HS-5 (cell line): ENCODE measurements at regions not wholly inside any gene's neighbourhood (a gene's known extent, or its start where the extent isn't known, plus 50 kb on each side); places are given as distances from the start of the nearest gene placed in this dataset.

ENCODE experiments used
- DNase-seq: peaks from one replicate; pipeline ENCODE4 v3.0.0-alpha.2; 2012; ENCODE audit warnings: low read depth

- no peak for DNase-seq
These were observed 358.3 kb downstream of the SHQ1 start for GRCh38 chr3:72489901-72490300.

- DNase-seq, result no peak
These were observed 359.6 kb downstream of the SHQ1 start for GRCh38 chr3:72488738-72489035.

- no peak for DNase-seq
These were observed 360.1 kb downstream of the SHQ1 start for GRCh38 chr3:72487946-72488737.

- DNase-seq, result peak; percentile 77
These were observed 361.0 kb downstream of the SHQ1 start for GRCh38 chr3:72487078-72487765.

- no peak for DNase-seq
These were observed 362.6 kb downstream of the SHQ1 start for GRCh38 chr3:72485641-72486040.

GRCh38 chr3:72483554-72484104, 364.6 kb downstream of the SHQ1 start:
- no peak for DNase-seq

- no peak for DNase-seq
These were observed 365.5 kb downstream of the SHQ1 start for GRCh38 chr3:72482589-72483321.

- DNase-seq, result no peak
These were observed 366.7 kb downstream of the SHQ1 start for GRCh38 chr3:72481542-72481941.

- DNase-seq, result no peak
These were observed 367.9 kb downstream of the SHQ1 start for GRCh38 chr3:72480366-72480765.

GRCh38 chr3:72479651-72480215, 368.5 kb downstream of the SHQ1 start:
- DNase-seq, result no peak

- no peak for DNase-seq
These were observed 372.1 kb downstream of the SHQ1 start for GRCh38 chr3:72476139-72476483.

GRCh38 chr3:72475258-72476138, 372.7 kb downstream of the SHQ1 start:
- DNase-seq, result no peak

- no peak for DNase-seq
These were observed 373.5 kb downstream of the SHQ1 start for GRCh38 chr3:72474775-72475174.

- no peak for DNase-seq
These were observed 375.1 kb downstream of the SHQ1 start for GRCh38 chr3:72473156-72473555.

GRCh38 chr3:72470904-72471417, 377.3 kb downstream of the SHQ1 start:
- no peak for DNase-seq

GRCh38 chr3:72465853-72466252, 382.4 kb downstream of the SHQ1 start:
- no peak for DNase-seq

GRCh38 chr3:72463083-72463482, 385.2 kb downstream of the SHQ1 start:
- no peak for DNase-seq

- no peak for DNase-seq
These were observed 385.6 kb downstream of the SHQ1 start for GRCh38 chr3:72462595-72463011.

- no peak for DNase-seq
These were observed 386.5 kb downstream of the SHQ1 start for GRCh38 chr3:72461787-72462186.

- DNase-seq, result no peak
These were observed 387.8 kb downstream of the SHQ1 start for GRCh38 chr3:72460205-72461174.
